NB4 (cell line): ENCODE measurements at regions not wholly inside any gene's neighbourhood (a gene's known extent, or its start where the extent isn't known, plus 50 kb on each side); places are given as distances from the start of the nearest gene placed in this dataset.

Source experiments
- CTCF ChIP-seq: IDR thresholded peaks from one replicate; pipeline ENCODE4 v1.5.1; 2012; ENCODE audit warnings: low read depth, low read length
- MAX ChIP-seq: IDR thresholded peaks from 2 replicates; pipeline ENCODE4 v1.6.1; 2011; ENCODE audit warnings: low read depth, low read length
- POLR2A ChIP-seq: IDR thresholded peaks from 2 replicates; pipeline ENCODE4 v1.6.1; 2011; ENCODE audit warnings: mild to moderate bottlenecking; ENCODE audit not compliant: insufficient read length; ENCODE audit errors: extremely low read depth

- no peak for TF ChIP-seq POLR2A
- TF ChIP-seq CTCF, result no peak
- no peak for TF ChIP-seq MAX
Measured at GRCh38 chr1:96416111-96416595, 305.4 kb upstream of the PTBP2 start.
